Adrenal gland (tissue), 5 donors: ENCODE measurements at regions not wholly inside any gene's neighbourhood (a gene's known extent, or its start where the extent isn't known, plus 50 kb on each side); places are given as distances from the start of the nearest gene placed in this dataset.

ENCODE experiments used
- POLR2A ChIP-seq, 2 donors: fragments of 450-650 bp; IDR thresholded peaks; one replicate each; pipeline ENCODE4 v1.6.1; 2017; ENCODE audit warnings: antibody characterized with exemption in 2 of 2, mild to moderate bottlenecking in 2 of 2, moderate library complexity in 1 of 2
- TF ChIP-seq, protein P1 (sequence below), 6 experiments: fragments of 450-650 bp in 4 of 6; fragments of 200-600 bp in 2 of 6; sonication (generic) in 1 of 6; IDR thresholded peaks; 1 replicate in 5 of 6; 2 replicates in 1 of 6; pipeline versions ENCODE4 v1.5.1 to v1.8.0; 2016 to 2021; ENCODE audit warnings: antibody characterized with exemption in 6 of 6, mild to moderate bottlenecking in 2 of 6, moderate library complexity in 1 of 6
- donor health status: DM: no; HTN: no; CAD: no.

DNA sequence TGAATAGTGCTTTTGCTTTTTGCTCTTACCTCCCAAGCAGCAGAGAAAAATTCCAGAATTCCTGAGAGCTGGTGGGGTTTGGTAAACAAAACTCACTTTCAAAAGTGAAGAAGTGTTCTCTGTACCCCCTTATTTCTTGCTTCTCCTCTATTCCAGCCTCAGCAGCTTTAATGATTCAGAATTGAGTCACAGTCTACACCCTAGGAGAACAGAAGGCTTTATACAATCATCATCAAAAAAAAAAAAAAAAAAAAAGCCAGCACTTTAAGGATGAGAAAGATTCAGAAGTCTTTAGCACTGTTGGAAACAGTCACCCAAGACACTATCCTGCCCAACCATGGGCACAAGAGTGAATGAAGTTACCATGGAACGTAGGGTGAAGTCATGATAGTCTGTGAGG, 1583.1 kb upstream of the PCDH10 start:
- TF ChIP-seq, protein P1, sequence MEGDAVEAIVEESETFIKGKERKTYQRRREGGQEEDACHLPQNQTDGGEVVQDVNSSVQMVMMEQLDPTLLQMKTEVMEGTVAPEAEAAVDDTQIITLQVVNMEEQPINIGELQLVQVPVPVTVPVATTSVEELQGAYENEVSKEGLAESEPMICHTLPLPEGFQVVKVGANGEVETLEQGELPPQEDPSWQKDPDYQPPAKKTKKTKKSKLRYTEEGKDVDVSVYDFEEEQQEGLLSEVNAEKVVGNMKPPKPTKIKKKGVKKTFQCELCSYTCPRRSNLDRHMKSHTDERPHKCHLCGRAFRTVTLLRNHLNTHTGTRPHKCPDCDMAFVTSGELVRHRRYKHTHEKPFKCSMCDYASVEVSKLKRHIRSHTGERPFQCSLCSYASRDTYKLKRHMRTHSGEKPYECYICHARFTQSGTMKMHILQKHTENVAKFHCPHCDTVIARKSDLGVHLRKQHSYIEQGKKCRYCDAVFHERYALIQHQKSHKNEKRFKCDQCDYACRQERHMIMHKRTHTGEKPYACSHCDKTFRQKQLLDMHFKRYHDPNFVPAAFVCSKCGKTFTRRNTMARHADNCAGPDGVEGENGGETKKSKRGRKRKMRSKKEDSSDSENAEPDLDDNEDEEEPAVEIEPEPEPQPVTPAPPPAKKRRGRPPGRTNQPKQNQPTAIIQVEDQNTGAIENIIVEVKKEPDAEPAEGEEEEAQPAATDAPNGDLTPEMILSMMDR (IDR thresholded peaks at IDR 0.05) = no peak
- TF ChIP-seq POLR2A (IDR thresholded peaks at IDR 0.05) = no peak
